ENCODE measurements at regions not wholly inside any gene's neighbourhood (a gene's known extent, or its start where the extent isn't known, plus 50 kb on each side); places are given as distances from the start of the nearest gene placed in this dataset.

DNA sequence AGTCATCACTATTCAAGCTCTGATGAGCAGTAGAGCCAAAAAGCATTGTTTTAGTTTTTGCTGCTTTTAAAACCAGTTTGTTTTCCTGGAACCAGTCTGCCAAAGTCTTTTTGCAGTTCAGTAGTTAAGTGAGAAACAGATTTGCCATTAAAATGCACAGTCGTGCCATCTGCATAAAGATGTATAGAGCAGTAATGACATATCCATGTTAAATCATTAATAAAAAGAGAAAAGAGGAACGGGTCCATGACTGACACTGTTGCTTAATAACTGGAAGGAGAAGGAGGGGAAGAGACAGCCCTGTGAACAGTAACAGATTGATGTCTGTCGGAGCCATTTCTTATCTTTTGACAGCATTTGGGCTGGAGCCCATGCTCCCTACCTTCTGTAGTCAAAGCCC lies 704.6 kb downstream of the SATB2 start:
- Histone ChIP-seq H3K4me3 (ENCODE audit: low read depth, low read length, poor library complexity, severe bottlenecking) (no peak overlapping the region), H3K9me2 (ENCODE audit: low read depth, low read length) (no peaks in the 10 kb centered on the region), H3K9ac (ENCODE audit: low read length) (no peak overlapping the region), H2AFZ (ENCODE audit: low read length) (no peak overlapping the region), H3K79me2 (ENCODE audit: insufficient read depth, low read length) (no peaks in the 10 kb centered on the region), H3K9me3 (ENCODE audit: low read length) (no peaks in the 10 kb centered on the region), H3K27ac (ENCODE audit: low read depth, low read length, poor library complexity, severe bottlenecking) (no peak overlapping the region), H3K36me3 (ENCODE audit: insufficient read depth, low read length) (no peaks in the 10 kb centered on the region), H4K20me1 (ENCODE audit: insufficient read depth, low read length) (no peaks in the 10 kb centered on the region), H3F3A (ENCODE audit: insufficient read depth, low read length) (no peaks in the 10 kb centered on the region), H3K27me3 (ENCODE audit: insufficient read depth, low read length) (no peaks in the 10 kb centered on the region), H3K4me2 (ENCODE audit: low read length) (no peak overlapping the region), H3K4me1 (ENCODE audit: insufficient read depth, low read length, severe bottlenecking) (no peaks in the 10 kb centered on the region)
- TF ChIP-seq EZH2 (IDR thresholded peaks at IDR 0.05; ENCODE audit: borderline replicate concordance, low read length): no peak
- TF ChIP-seq, protein P1, sequence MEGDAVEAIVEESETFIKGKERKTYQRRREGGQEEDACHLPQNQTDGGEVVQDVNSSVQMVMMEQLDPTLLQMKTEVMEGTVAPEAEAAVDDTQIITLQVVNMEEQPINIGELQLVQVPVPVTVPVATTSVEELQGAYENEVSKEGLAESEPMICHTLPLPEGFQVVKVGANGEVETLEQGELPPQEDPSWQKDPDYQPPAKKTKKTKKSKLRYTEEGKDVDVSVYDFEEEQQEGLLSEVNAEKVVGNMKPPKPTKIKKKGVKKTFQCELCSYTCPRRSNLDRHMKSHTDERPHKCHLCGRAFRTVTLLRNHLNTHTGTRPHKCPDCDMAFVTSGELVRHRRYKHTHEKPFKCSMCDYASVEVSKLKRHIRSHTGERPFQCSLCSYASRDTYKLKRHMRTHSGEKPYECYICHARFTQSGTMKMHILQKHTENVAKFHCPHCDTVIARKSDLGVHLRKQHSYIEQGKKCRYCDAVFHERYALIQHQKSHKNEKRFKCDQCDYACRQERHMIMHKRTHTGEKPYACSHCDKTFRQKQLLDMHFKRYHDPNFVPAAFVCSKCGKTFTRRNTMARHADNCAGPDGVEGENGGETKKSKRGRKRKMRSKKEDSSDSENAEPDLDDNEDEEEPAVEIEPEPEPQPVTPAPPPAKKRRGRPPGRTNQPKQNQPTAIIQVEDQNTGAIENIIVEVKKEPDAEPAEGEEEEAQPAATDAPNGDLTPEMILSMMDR (IDR thresholded peaks at IDR 0.05; ENCODE audit: low read length): no peak

DNA sequence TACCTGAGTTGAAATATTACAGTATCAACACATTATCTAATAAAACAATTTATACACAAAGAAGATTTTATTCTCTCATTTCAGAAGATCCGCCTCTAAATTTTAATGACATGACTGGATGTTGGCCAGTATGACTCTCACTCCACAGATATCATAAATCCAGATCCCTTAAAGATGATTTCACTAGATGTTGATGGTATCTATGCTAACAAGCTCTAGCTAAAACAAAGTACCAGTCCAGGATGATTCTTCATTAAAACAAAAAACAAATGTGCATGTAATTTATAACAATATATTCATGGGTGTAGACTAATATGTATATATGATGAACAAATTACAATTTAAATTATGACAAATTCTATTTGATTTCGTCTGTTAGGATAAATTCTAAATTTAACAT lies 708.4 kb downstream of the SATB2 start:
- no peaks in the 10 kb centered on the region for H4K20me1 ChIP-seq (ENCODE audit: insufficient read depth, low read length)
- no peaks in the 10 kb centered on the region for H3K9me3 ChIP-seq (ENCODE audit: low read length)
- no peaks in the 10 kb centered on the region for H3F3A ChIP-seq (ENCODE audit: insufficient read depth, low read length)
- no peaks in the 10 kb centered on the region for H3K9me2 ChIP-seq (ENCODE audit: low read depth, low read length)
- no peaks in the 10 kb centered on the region for H3K36me3 ChIP-seq (ENCODE audit: insufficient read depth, low read length)
- H3K79me2 ChIP-seq (ENCODE audit: insufficient read depth, low read length): no peaks in the 10 kb centered on the region
- H3K4me2 ChIP-seq (ENCODE audit: low read length): no peak overlapping the region
- H3K9ac ChIP-seq (ENCODE audit: low read length): no peak overlapping the region
- TF ChIP-seq EZH2 (IDR thresholded peaks at IDR 0.05; ENCODE audit: borderline replicate concordance, low read length): no peak
- H3K27ac ChIP-seq (ENCODE audit: low read depth, low read length, poor library complexity, severe bottlenecking): no peak overlapping the region
- no peaks in the 10 kb centered on the region for H3K27me3 ChIP-seq (ENCODE audit: insufficient read depth, low read length)
- H2AFZ ChIP-seq (ENCODE audit: low read length): no peak overlapping the region
- H3K4me3 ChIP-seq (ENCODE audit: low read depth, low read length, poor library complexity, severe bottlenecking): no peak overlapping the region
- H3K4me1 ChIP-seq (ENCODE audit: insufficient read depth, low read length, severe bottlenecking): no peaks in the 10 kb centered on the region

DNA sequence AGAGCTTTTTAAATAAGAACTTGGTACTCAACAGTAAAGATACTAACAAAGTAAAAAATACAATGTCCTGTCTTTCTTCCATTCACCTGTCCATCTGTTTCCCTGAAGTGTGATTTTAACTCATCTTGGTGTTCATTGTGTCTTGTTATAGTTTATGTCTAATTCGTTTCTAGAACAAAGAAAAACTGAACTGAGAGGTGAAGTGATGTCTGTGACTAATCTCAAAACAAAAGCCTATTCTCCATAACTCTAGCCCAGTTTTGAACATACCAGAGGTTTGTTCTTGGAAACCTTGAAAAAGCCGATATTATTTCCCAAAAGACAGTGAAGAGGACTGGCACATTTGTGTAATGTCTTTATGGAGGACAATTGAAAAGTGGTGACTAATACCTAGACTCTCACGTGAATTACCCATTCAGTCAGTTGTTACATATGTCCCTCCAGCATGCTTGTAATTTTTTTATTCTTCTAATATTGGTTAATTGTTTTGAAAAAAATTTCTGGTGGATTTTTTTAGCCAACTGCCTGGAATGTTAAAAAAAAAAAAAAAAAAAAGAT lies 725.8 kb downstream of the SATB2 start:
- H3F3A ChIP-seq (ENCODE audit: insufficient read depth, low read length): no peaks in the 10 kb centered on the region
- H3K27me3 ChIP-seq (ENCODE audit: insufficient read depth, low read length): no peaks in the 10 kb centered on the region
- H2AFZ ChIP-seq (ENCODE audit: low read length): no peak overlapping the region
- H3K4me2 ChIP-seq (ENCODE audit: low read length): no peak overlapping the region
- H4K20me1 ChIP-seq (ENCODE audit: insufficient read depth, low read length): no peaks in the 10 kb centered on the region
- H3K4me1 ChIP-seq (ENCODE audit: insufficient read depth, low read length, severe bottlenecking): no peaks in the 10 kb centered on the region
- H3K9me3 ChIP-seq (ENCODE audit: low read length): no peaks in the 10 kb centered on the region
- H3K36me3 ChIP-seq (ENCODE audit: insufficient read depth, low read length): no peaks in the 10 kb centered on the region
- no peak overlapping the region for H3K4me3 ChIP-seq (ENCODE audit: low read depth, low read length, poor library complexity, severe bottlenecking)
- H3K9ac ChIP-seq (ENCODE audit: low read length): no peak overlapping the region
- no peak overlapping the region for H3K27ac ChIP-seq (ENCODE audit: low read depth, low read length, poor library complexity, severe bottlenecking)
- TF ChIP-seq, protein P1 (IDR thresholded peaks at IDR 0.05; ENCODE audit: low read length): no peak
- no peak for TF ChIP-seq EZH2 (IDR thresholded peaks at IDR 0.05; ENCODE audit: borderline replicate concordance, low read length)
- no peaks in the 10 kb centered on the region for H3K9me2 ChIP-seq (ENCODE audit: low read depth, low read length)
- H3K79me2 ChIP-seq (ENCODE audit: insufficient read depth, low read length): no peaks in the 10 kb centered on the region

DNA sequence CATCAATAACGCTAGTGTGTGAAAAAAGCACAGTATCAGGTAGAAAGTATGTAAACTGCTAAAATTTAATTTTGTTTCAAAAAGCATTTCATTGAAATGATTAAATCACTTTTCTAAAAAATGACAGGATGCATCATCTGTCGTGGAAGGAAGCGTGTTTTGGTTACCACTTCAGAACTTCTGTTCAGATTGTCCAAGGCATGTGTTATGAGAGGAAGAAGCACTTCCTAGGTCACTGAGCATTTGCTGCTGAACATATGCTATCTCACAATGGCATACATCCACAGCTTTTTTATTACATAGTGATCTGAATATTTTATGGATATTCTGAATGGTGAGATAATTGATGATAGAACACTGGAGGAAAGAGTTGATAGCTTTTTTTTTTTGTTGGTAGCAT lies 737.5 kb downstream of the SATB2 start:
- no peak for TF ChIP-seq EZH2 (IDR thresholded peaks at IDR 0.05; ENCODE audit: borderline replicate concordance, low read length)
- TF ChIP-seq, protein P1 (IDR thresholded peaks at IDR 0.05; ENCODE audit: low read length): no peak
- no peaks in the 10 kb centered on the region for H3K9me3 ChIP-seq (ENCODE audit: low read length)
- H3K79me2 ChIP-seq (ENCODE audit: insufficient read depth, low read length): no peaks in the 10 kb centered on the region

More for the DNA sequence above, 737.5 kb downstream of the SATB2 start:
- H3F3A ChIP-seq (ENCODE audit: insufficient read depth, low read length): no peaks in the 10 kb centered on the region
- no peaks in the 10 kb centered on the region for H3K36me3 ChIP-seq (ENCODE audit: insufficient read depth, low read length)
- H3K27me3 ChIP-seq (ENCODE audit: insufficient read depth, low read length): no peaks in the 10 kb centered on the region
- H3K27ac ChIP-seq (ENCODE audit: low read depth, low read length, poor library complexity, severe bottlenecking): no peak overlapping the region
- no peak overlapping the region for H3K4me3 ChIP-seq (ENCODE audit: low read depth, low read length, poor library complexity, severe bottlenecking)
- no peak overlapping the region for H3K4me2 ChIP-seq (ENCODE audit: low read length)
- H3K4me1 ChIP-seq (ENCODE audit: insufficient read depth, low read length, severe bottlenecking): no peaks in the 10 kb centered on the region
- no peak overlapping the region for H2AFZ ChIP-seq (ENCODE audit: low read length)
- H4K20me1 ChIP-seq (ENCODE audit: insufficient read depth, low read length): no peaks in the 10 kb centered on the region
- H3K9ac ChIP-seq (ENCODE audit: low read length): no peak overlapping the region
- no peaks in the 10 kb centered on the region for H3K9me2 ChIP-seq (ENCODE audit: low read depth, low read length)

Measured in OCI-LY1 (cell line).